ENCODE measurements at regions not wholly inside any gene's neighbourhood (a gene's known extent, or its start where the extent isn't known, plus 50 kb on each side); places are given as distances from the start of the nearest gene placed in this dataset.

DNA sequence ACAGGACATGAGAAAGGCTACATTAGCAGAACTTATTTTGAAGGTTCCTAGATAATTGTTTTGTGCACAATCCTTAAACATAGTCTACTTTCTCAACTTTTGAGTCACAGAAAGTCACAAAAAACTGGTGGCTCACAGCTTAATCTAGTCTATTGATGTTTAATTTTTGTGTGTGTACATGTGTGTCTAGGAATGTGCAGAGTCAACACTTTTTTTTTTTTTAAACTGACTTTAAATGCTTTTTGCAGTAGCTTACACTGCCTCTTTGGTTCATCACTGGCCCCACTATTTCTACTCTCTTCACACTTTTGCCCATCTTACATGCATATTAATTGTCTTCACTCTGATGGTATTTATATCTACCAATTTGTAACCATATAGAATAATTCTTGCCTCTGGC, 566.9 kb downstream of the BCKDHB start:
- no peak for TF ChIP-seq CTCF (IDR thresholded peaks at IDR 0.05)
- no peak for TF ChIP-seq POLR2A (IDR thresholded peaks at IDR 0.05)
- DNase-seq (ENCODE audit: low spot score in 2 of 2), result no peak
- no peak overlapping the region for H3K4me3 ChIP-seq (ENCODE audit: low read depth, poor library complexity, severe bottlenecking)
- intact Hi-C loops (cut with DNase I; ENCODE audit: low total_unique reads), result no loop called here

DNA sequence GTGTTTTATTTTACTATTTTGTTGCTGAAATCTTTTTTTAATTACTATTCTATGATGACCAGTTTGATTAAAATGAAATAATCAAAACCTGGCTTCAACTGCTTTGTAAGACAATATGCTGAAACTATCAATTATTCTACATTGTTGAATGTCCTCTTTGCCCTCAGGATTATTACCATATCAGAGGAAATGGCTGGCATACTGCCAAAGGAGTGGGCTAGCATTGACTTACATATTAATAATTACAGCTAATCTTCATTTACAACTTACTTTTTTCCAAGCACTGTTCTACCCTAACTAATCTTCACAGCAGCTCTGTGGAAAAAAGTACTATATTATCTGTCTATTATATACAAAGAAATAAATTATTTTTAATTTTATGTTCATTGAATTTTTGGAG, 560.5 kb downstream of the BCKDHB start:
- DNase-seq (ENCODE audit: low spot score in 2 of 2), result no peak
- TF ChIP-seq POLR2A (IDR thresholded peaks at IDR 0.05), result no peak
- TF ChIP-seq CTCF (IDR thresholded peaks at IDR 0.05), result no peak
- intact Hi-C loops (cut with DNase I; ENCODE audit: low total_unique reads), result no loop called here

GRCh38 chr6:80658926-80659325, 552.5 kb downstream of the BCKDHB start:
- intact Hi-C loops (cut with DNase I; ENCODE audit: low total_unique reads), result no loop called here
- 88 to 92% methylated on average over 19 of the region's 19 CpGs for WGBS, 2 donors
- H3K4me3 ChIP-seq (ENCODE audit: low read depth, poor library complexity, severe bottlenecking), result no peak overlapping the region
- TF ChIP-seq POLR2A (IDR thresholded peaks at IDR 0.05) (no peak), CTCF (IDR thresholded peaks at IDR 0.05) (no peak)
- no peak for DNase-seq (ENCODE audit: low spot score in 2 of 2)

More for the DNA sequence above, 560.5 kb downstream of the BCKDHB start:
- H3K4me3 ChIP-seq (ENCODE audit: low read depth, poor library complexity, severe bottlenecking), result no peak overlapping the region

DNA sequence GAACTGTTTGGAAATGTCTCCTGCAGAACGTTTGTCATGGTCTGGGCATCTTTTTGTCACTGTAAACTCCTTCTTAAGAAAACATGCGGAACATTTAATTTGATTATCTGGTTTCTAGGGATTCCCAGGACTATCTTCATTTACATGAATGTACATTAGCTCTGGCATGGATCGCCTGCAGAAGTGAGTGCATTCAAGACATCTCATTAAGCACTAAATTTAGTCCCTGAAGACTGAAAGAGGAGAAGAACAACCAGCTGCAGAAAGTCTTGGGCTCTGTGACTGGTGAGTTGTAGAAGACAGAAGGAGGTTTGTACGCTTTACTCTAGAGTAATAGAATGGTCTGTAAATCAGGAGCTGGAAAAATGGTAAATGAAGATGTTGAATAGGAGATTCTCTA, 540.7 kb downstream of the BCKDHB start:
- intact Hi-C loops (cut with DNase I; ENCODE audit: low total_unique reads), result no loop called here
- no peak for DNase-seq (ENCODE audit: low spot score in 2 of 2)
- 71 to 72% methylated on average over 4 of the region's 4 CpGs for WGBS, 2 donors
- no peak overlapping the region for H3K4me3 ChIP-seq (ENCODE audit: low read depth, poor library complexity, severe bottlenecking)
- TF ChIP-seq CTCF (IDR thresholded peaks at IDR 0.05) (no peak), POLR2A (IDR thresholded peaks at IDR 0.05) (no peak)

GRCh38 chr6:80643881-80644280, 537.4 kb downstream of the BCKDHB start:
- TF ChIP-seq POLR2A (IDR thresholded peaks at IDR 0.05) (no peak), CTCF (IDR thresholded peaks at IDR 0.05) (no peak)
- 67 to 81% methylated on average over 2 of the region's 2 CpGs for WGBS, 2 donors
- no peak overlapping the region for H3K4me3 ChIP-seq (ENCODE audit: low read depth, poor library complexity, severe bottlenecking)
- intact Hi-C loops (cut with DNase I; ENCODE audit: low total_unique reads), result no loop called here
- DNase-seq (ENCODE audit: low spot score in 2 of 2), result no peak

DNA sequence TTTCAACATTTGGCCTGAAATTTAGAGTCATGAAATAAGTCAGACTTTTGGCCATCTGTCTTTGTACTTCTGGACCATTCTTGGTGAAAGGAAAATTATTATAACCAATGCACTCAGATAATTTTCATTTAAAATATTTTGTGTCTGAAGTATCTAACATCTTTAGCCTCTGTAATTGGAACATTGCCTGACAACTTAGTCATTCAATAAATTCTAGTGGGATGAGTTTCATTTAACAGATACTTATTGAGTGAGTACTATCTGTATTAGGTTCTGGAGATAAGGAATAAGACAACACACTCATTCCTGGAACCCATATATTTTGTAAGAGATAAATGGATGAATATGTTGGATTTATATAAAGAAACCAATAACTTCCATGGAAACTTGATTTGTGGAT, 536.0 kb downstream of the BCKDHB start:
- no peak for DNase-seq (ENCODE audit: low spot score in 2 of 2)
- intact Hi-C loops (cut with DNase I; ENCODE audit: low total_unique reads), result no loop called here
- no peak for TF ChIP-seq POLR2A (IDR thresholded peaks at IDR 0.05)
- no peak for TF ChIP-seq CTCF (IDR thresholded peaks at IDR 0.05)
- H3K4me3 ChIP-seq (ENCODE audit: low read depth, poor library complexity, severe bottlenecking), result no peak overlapping the region

All from lower leg skin (tissue), 4 donors.